ENCODE measurements at regions not wholly inside any gene's neighbourhood (a gene's known extent, or its start where the extent isn't known, plus 50 kb on each side); places are given as distances from the start of the nearest gene placed in this dataset.

GRCh38 chr7:13067036-13067435 lies 379.6 kb downstream of the ARL4A start:
- DNase-seq, result no peak
- Mint-ChIP-seq H3K4me1 (no peaks in the 10 kb centered on the region), H3K4me3 (no peak overlapping the region), H3K27me3 (peaks cover 2% of the 10 kb centered on the region), H3K36me3 (ENCODE audit: low read depth) (no peaks in the 10 kb centered on the region), H3K9me3 (no peaks in the 10 kb centered on the region), H3K27ac (no peak overlapping the region)
- POLR2A ChIA-PET, result no interaction called here
- CTCF ChIA-PET, result interaction anchor here (0.5 kb wide), 1 partner anchor 157 kb away, joined by 3 read pairs; no protein-coding TSS in a partner anchor

- H3K4me1 Mint-ChIP-seq, result no peaks in the 10 kb centered on the region
- no peak for DNase-seq
- no peak overlapping the region for H3K4me3 Mint-ChIP-seq
- peaks cover 2% of the 10 kb centered on the region for H3K27me3 Mint-ChIP-seq
- POLR2A ChIA-PET, result no interaction called here
- H3K27ac Mint-ChIP-seq, result no peak overlapping the region
- H3K9me3 Mint-ChIP-seq, result no peaks in the 10 kb centered on the region
- no peaks in the 10 kb centered on the region for H3K36me3 Mint-ChIP-seq (ENCODE audit: low read depth)
- CTCF ChIA-PET, result no interaction called here
These were observed 380.6 kb downstream of the ARL4A start for GRCh38 chr7:13068032-13068431.

GRCh38 chr7:13069841-13070240 lies 382.4 kb downstream of the ARL4A start:
- DNase-seq, result no peak
- Mint-ChIP-seq H3K4me3 (no peak overlapping the region), H3K27me3 (peaks cover 2% of the 10 kb centered on the region), H3K4me1 (no peaks in the 10 kb centered on the region), H3K27ac (no peak overlapping the region), H3K9me3 (no peaks in the 10 kb centered on the region), H3K36me3 (ENCODE audit: low read depth) (no peaks in the 10 kb centered on the region)
- ChIA-PET POLR2A (no interaction called here), CTCF (no interaction called here)

GRCh38 chr7:13072014-13072413 lies 384.6 kb downstream of the ARL4A start:
- CTCF ChIA-PET, result no interaction called here
- Mint-ChIP-seq H3K27me3 (peaks cover 2% of the 10 kb centered on the region), H3K36me3 (ENCODE audit: low read depth) (no peaks in the 10 kb centered on the region)

GRCh38 chr7:13077466-13077865 lies 390.0 kb downstream of the ARL4A start:
- peaks cover 2% of the 10 kb centered on the region for H3K4me1 Mint-ChIP-seq
- CTCF ChIA-PET, result no interaction called here
- POLR2A ChIA-PET, result no interaction called here
- no peaks in the 10 kb centered on the region for H3K36me3 Mint-ChIP-seq (ENCODE audit: low read depth)
- DNase-seq, result no peak
- H3K4me3 Mint-ChIP-seq, result no peak overlapping the region
- H3K27me3 Mint-ChIP-seq, result peaks cover 4% of the 10 kb centered on the region
- H3K9me3 Mint-ChIP-seq, result no peaks in the 10 kb centered on the region
- H3K27ac Mint-ChIP-seq, result no peak overlapping the region

More at GRCh38 chr7:13072014-13072413, 384.6 kb downstream of the ARL4A start:
- POLR2A ChIA-PET, result no interaction called here
- H3K4me3 Mint-ChIP-seq, result no peak overlapping the region
- no peaks in the 10 kb centered on the region for H3K4me1 Mint-ChIP-seq
- no peak overlapping the region for H3K27ac Mint-ChIP-seq
- H3K9me3 Mint-ChIP-seq, result no peaks in the 10 kb centered on the region
- DNase-seq, result no peak

- POLR2A ChIA-PET, result no interaction called here
These were observed 390.7 kb downstream of the ARL4A start for GRCh38 chr7:13078105-13078504.

GRCh38 chr7:13090959-13091358 lies 403.5 kb downstream of the ARL4A start:
- H3K4me1 Mint-ChIP-seq, result no peaks in the 10 kb centered on the region
- no peaks in the 10 kb centered on the region for H3K36me3 Mint-ChIP-seq (ENCODE audit: low read depth)
- ChIA-PET POLR2A (no interaction called here), CTCF (no interaction called here)
- no peak overlapping the region for H3K4me3 Mint-ChIP-seq
- no peaks in the 10 kb centered on the region for H3K9me3 Mint-ChIP-seq
- no peak for DNase-seq
- H3K27ac Mint-ChIP-seq, result no peak overlapping the region
- H3K27me3 Mint-ChIP-seq, result peaks cover 10% of the 10 kb centered on the region

More at GRCh38 chr7:13078105-13078504, 390.7 kb downstream of the ARL4A start:
- Mint-ChIP-seq H3K4me1 (peaks cover 2% of the 10 kb centered on the region), H3K9me3 (no peaks in the 10 kb centered on the region), H3K27ac (no peak overlapping the region), H3K27me3 (peaks cover 4% of the 10 kb centered on the region), H3K4me3 (no peak overlapping the region), H3K36me3 (ENCODE audit: low read depth) (no peaks in the 10 kb centered on the region)
- no peak for DNase-seq
- CTCF ChIA-PET, result no interaction called here

GRCh38 chr7:13091974-13092707 lies 404.7 kb downstream of the ARL4A start:
- no peaks in the 10 kb centered on the region for H3K9me3 Mint-ChIP-seq
- no peak for DNase-seq
- H3K27ac Mint-ChIP-seq, result no peak overlapping the region
- peaks cover 10% of the 10 kb centered on the region for H3K27me3 Mint-ChIP-seq
- POLR2A ChIA-PET, result no interaction called here
- no peak overlapping the region for H3K4me3 Mint-ChIP-seq
- H3K36me3 Mint-ChIP-seq (ENCODE audit: low read depth), result no peaks in the 10 kb centered on the region
- no peaks in the 10 kb centered on the region for H3K4me1 Mint-ChIP-seq
- CTCF ChIA-PET, result no interaction called here

GRCh38 chr7:13092708-13093005 lies 405.2 kb downstream of the ARL4A start:
- Mint-ChIP-seq H3K4me1 (no peaks in the 10 kb centered on the region), H3K36me3 (ENCODE audit: low read depth) (no peaks in the 10 kb centered on the region), H3K4me3 (no peak overlapping the region), H3K27ac (no peak overlapping the region), H3K9me3 (no peaks in the 10 kb centered on the region), H3K27me3 (peaks cover 10% of the 10 kb centered on the region)
- ChIA-PET CTCF (no interaction called here), POLR2A (no interaction called here)
- DNase-seq, result no peak

GRCh38 chr7:13093160-13093559 lies 405.7 kb downstream of the ARL4A start:
- ChIA-PET POLR2A (no interaction called here), CTCF (no interaction called here)
- Mint-ChIP-seq H3K27me3 (peaks cover 10% of the 10 kb centered on the region), H3K36me3 (ENCODE audit: low read depth) (no peaks in the 10 kb centered on the region), H3K27ac (no peak overlapping the region), H3K4me3 (no peak overlapping the region), H3K4me1 (no peaks in the 10 kb centered on the region), H3K9me3 (no peaks in the 10 kb centered on the region)
- DNase-seq, result no peak

GRCh38 chr7:13097499-13097898 lies 410.1 kb downstream of the ARL4A start:
- H3K4me3 Mint-ChIP-seq, result no peak overlapping the region
- peaks cover 13% of the 10 kb centered on the region for H3K4me1 Mint-ChIP-seq

GRCh38 chr7:13098161-13098560 lies 410.7 kb downstream of the ARL4A start:
- no peak overlapping the region for H3K27ac Mint-ChIP-seq
- peaks cover 3% of the 10 kb centered on the region for H3K27me3 Mint-ChIP-seq
- H3K4me3 Mint-ChIP-seq, result no peak overlapping the region
- ChIA-PET POLR2A (no interaction called here), CTCF (no interaction called here)
- no peaks in the 10 kb centered on the region for H3K9me3 Mint-ChIP-seq
- no peak for DNase-seq
- no peaks in the 10 kb centered on the region for H3K36me3 Mint-ChIP-seq (ENCODE audit: low read depth)
- H3K4me1 Mint-ChIP-seq, result peaks cover 13% of the 10 kb centered on the region

More at GRCh38 chr7:13097499-13097898, 410.1 kb downstream of the ARL4A start:
- ChIA-PET POLR2A (no interaction called here), CTCF (no interaction called here)
- Mint-ChIP-seq H3K9me3 (no peaks in the 10 kb centered on the region), H3K36me3 (ENCODE audit: low read depth) (no peaks in the 10 kb centered on the region), H3K27ac (no peak overlapping the region), H3K27me3 (peaks cover 5% of the 10 kb centered on the region)
- DNase-seq, result no peak

GRCh38 chr7:13099154-13099795 lies 411.8 kb downstream of the ARL4A start:
- no peaks in the 10 kb centered on the region for H3K9me3 Mint-ChIP-seq
- no peak overlapping the region for H3K27ac Mint-ChIP-seq
- H3K4me1 Mint-ChIP-seq, result peaks cover 19% of the 10 kb centered on the region
- H3K36me3 Mint-ChIP-seq (ENCODE audit: low read depth), result no peaks in the 10 kb centered on the region
- no peak overlapping the region for H3K4me3 Mint-ChIP-seq
- ChIA-PET POLR2A (no interaction called here), CTCF (no interaction called here)
- H3K27me3 Mint-ChIP-seq, result no peaks in the 10 kb centered on the region
- DNase-seq, result peak; percentile 21

- H3K4me3 Mint-ChIP-seq, result no peak overlapping the region
- H3K36me3 Mint-ChIP-seq (ENCODE audit: low read depth), result no peaks in the 10 kb centered on the region
- no peaks in the 10 kb centered on the region for H3K9me3 Mint-ChIP-seq
- H3K4me1 Mint-ChIP-seq, result peaks cover 12% of the 10 kb centered on the region
- DNase-seq, result no peak
- CTCF ChIA-PET, result interaction anchor here (1.5 kb wide), 1 partner anchor 417 kb away, joined by 6 read pairs; the partner anchor contains the start of gene ARL4A
- POLR2A ChIA-PET, result no interaction called here
- no peaks in the 10 kb centered on the region for H3K27me3 Mint-ChIP-seq
- no peak overlapping the region for H3K27ac Mint-ChIP-seq
These were observed 416.7 kb downstream of the ARL4A start for GRCh38 chr7:13104128-13104527.
